ENCODE measurements at regions not wholly inside any gene's neighbourhood (a gene's known extent, or its start where the extent isn't known, plus 50 kb on each side); places are given as distances from the start of the nearest gene placed in this dataset.

- TF ChIP-seq CTCF (IDR thresholded peaks at IDR 0.05), result no peak
- no peak for TF ChIP-seq POLR2A (IDR thresholded peaks at IDR 0.05)
These were observed 219.7 kb upstream of the TMPO start for GRCh38 chr12:98295681-98296080.

Data from thyroid gland (tissue), 4 donors.